ENCODE measurements at regions not wholly inside any gene's neighbourhood (a gene's known extent, or its start where the extent isn't known, plus 50 kb on each side); places are given as distances from the start of the nearest gene placed in this dataset.

DNA sequence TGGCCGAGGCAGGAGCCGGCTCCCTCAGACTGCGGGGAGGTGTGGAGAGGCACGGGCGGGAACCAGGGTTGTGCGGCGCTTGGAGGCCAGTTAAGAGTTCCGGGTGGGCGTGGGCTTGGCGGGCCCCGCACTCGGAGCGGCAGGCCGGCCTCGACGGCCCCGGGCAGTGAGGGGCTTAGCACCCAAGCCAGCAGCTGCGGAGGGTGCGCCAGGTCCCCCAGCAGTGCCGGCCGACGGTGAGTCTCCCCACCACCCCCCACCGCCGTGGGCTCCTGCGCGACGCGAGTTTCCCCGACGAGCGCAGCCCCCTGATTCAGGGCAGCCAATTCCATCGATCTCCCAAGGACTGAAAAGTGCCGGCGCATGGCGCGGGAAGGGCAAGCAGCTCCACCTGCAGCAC lies 605.4 kb upstream of the SLC35B3 start:
- no peak overlapping the region for H3K4ac ChIP-seq (ENCODE audit: low read depth, low read length)
- H3K79me1 ChIP-seq (ENCODE audit: low read length), result no peaks in the 10 kb centered on the region
- H3K18ac ChIP-seq (ENCODE audit: low read length), result no peak overlapping the region
- H3K4me1 ChIP-seq (ENCODE audit: control insufficient read depth in 1 of 2, insufficient read depth in 2 of 2, low read length in 2 of 2), result no peaks in the 10 kb centered on the region
- no peak overlapping the region for H4K12ac ChIP-seq (ENCODE audit: low read depth, low read length)
- H2BK12ac ChIP-seq (ENCODE audit: low read length), result no peak overlapping the region
- no peaks in the 10 kb centered on the region for H3K79me2 ChIP-seq (ENCODE audit: control insufficient read depth, insufficient read depth, low read length, poor library complexity)
- no peak overlapping the region for H3K9ac ChIP-seq (ENCODE audit: low read length)
- no peak overlapping the region for H3K4me2 ChIP-seq (ENCODE audit: low read length)
- no CpG with 5 or more reads among the region's 36 CpGs for WGBS (ENCODE audit: extremely low coverage, insufficient coverage, insufficient read length)
- H3K9me3 ChIP-seq (ENCODE audit: insufficient read depth, low read depth, low read length), result peaks cover 3% of the 10 kb centered on the region
- H3K4me3 ChIP-seq (ENCODE audit: low read depth, low read length), result no peak overlapping the region
- no peak overlapping the region for H2AFZ ChIP-seq (ENCODE audit: insufficient read depth, low read length, poor library complexity)
- no peak overlapping the region for H4K8ac ChIP-seq (ENCODE audit: low read depth, low read length)
- no peak overlapping the region for H2BK5ac ChIP-seq (ENCODE audit: low read depth, low read length, poor library complexity)
- H3K27me3 ChIP-seq (ENCODE audit: insufficient read depth, low read length), result no peaks in the 10 kb centered on the region
- no peak for DNase-seq
- no peak overlapping the region for H4K91ac ChIP-seq (ENCODE audit: low read depth, low read length)
- no peak overlapping the region for H3K23ac ChIP-seq (ENCODE audit: low read length)
- H3K14ac ChIP-seq (ENCODE audit: low read length), result no peak overlapping the region
- no peak overlapping the region for H2BK120ac ChIP-seq (ENCODE audit: insufficient read depth, low read length, poor library complexity)
- H2AK5ac ChIP-seq (ENCODE audit: low read length), result no peak overlapping the region
- no peak overlapping the region for H3K27ac ChIP-seq (ENCODE audit: low read depth, low read length)
- no peaks in the 10 kb centered on the region for H3K36me3 ChIP-seq (ENCODE audit: control insufficient read depth in 1 of 2, insufficient read depth in 2 of 2, low read length in 2 of 2)

DNA sequence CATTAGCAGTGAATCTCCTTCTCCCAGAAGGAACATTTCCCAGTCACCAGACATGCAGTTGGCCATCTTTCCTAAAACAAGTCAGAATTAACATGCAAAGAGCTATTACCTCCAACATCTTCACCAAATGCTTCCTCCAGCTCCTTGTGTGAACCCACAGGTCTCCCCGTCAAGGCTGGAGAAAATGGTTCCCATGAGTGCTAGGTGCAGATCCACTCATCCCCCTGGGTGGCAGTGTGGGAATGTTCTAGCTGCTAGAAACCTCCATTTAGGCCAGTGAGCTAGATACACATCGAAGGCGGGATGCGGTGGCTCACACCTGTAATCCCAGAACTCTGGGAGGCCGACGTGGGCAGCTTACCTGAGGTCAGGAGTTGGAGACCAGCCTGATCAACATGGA lies 603.9 kb upstream of the SLC35B3 start:
- Histone ChIP-seq H4K12ac (ENCODE audit: low read depth, low read length) (no peak overlapping the region), H3K4ac (ENCODE audit: low read depth, low read length) (no peak overlapping the region), H3K9me3 (ENCODE audit: insufficient read depth, low read depth, low read length) (peaks cover 3% of the 10 kb centered on the region), H2BK120ac (ENCODE audit: insufficient read depth, low read length, poor library complexity) (no peak overlapping the region), H3K27me3 (ENCODE audit: insufficient read depth, low read length) (no peaks in the 10 kb centered on the region), H3K36me3 (ENCODE audit: control insufficient read depth in 1 of 2, insufficient read depth in 2 of 2, low read length in 2 of 2) (no peaks in the 10 kb centered on the region), H3K9ac (ENCODE audit: low read length) (no peak overlapping the region), H3K4me1 (ENCODE audit: control insufficient read depth in 1 of 2, insufficient read depth in 2 of 2, low read length in 2 of 2) (no peaks in the 10 kb centered on the region), H3K4me3 (ENCODE audit: low read depth, low read length) (no peak overlapping the region), H3K4me2 (ENCODE audit: low read length) (no peak overlapping the region), H2AK5ac (ENCODE audit: low read length) (no peak overlapping the region), H4K91ac (ENCODE audit: low read depth, low read length) (no peak overlapping the region), H3K23ac (ENCODE audit: low read length) (no peak overlapping the region), H3K79me1 (ENCODE audit: low read length) (no peaks in the 10 kb centered on the region), H3K79me2 (ENCODE audit: control insufficient read depth, insufficient read depth, low read length, poor library complexity) (no peaks in the 10 kb centered on the region), H3K14ac (ENCODE audit: low read length) (no peak overlapping the region), H3K18ac (ENCODE audit: low read length) (no peak overlapping the region), H2AFZ (ENCODE audit: insufficient read depth, low read length, poor library complexity) (no peak overlapping the region), H3K27ac (ENCODE audit: low read depth, low read length) (no peak overlapping the region), H2BK12ac (ENCODE audit: low read length) (no peak overlapping the region), H2BK5ac (ENCODE audit: low read depth, low read length, poor library complexity) (no peak overlapping the region), H4K8ac (ENCODE audit: low read depth, low read length) (no peak overlapping the region)
- peak in 1 of 2 donors; percentile 15 for DNase-seq
- no CpG with 5 or more reads among the region's 6 CpGs for WGBS (ENCODE audit: extremely low coverage, insufficient coverage, insufficient read length)

DNA sequence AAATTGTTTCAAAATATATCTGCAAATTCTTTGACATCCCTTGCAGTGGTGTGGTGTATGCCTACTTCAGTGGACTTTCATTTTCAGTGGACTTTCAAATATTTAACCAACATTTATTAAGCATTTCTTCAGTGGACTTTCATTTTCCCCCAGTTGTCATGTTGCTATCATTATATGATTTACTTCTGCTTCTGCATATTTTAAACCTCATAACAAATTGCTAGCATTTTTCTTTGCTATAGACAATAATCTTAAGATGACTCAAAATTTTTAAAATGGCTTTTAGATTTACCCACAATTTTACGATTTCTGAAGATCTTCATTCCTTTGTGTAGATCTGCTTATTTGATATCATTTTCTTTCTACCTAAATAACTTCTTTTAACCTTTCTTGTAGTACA lies 592.7 kb upstream of the SLC35B3 start:
- no peak overlapping the region for H2AFZ ChIP-seq (ENCODE audit: insufficient read depth, low read length, poor library complexity)
- DNase-seq, result peak in 1 of 2 donors; percentile 80
- H3K4ac ChIP-seq (ENCODE audit: low read depth, low read length), result no peak overlapping the region
- no peak overlapping the region for H2BK12ac ChIP-seq (ENCODE audit: low read length)
- H4K91ac ChIP-seq (ENCODE audit: low read depth, low read length), result no peak overlapping the region
- no peak overlapping the region for H3K4me3 ChIP-seq (ENCODE audit: low read depth, low read length)
- no peak overlapping the region for H4K12ac ChIP-seq (ENCODE audit: low read depth, low read length)
- H3K4me2 ChIP-seq (ENCODE audit: low read length), result no peak overlapping the region
- no peak overlapping the region for H3K23ac ChIP-seq (ENCODE audit: low read length)
- no peak overlapping the region for H2BK5ac ChIP-seq (ENCODE audit: low read depth, low read length, poor library complexity)
- no peak overlapping the region for H4K8ac ChIP-seq (ENCODE audit: low read depth, low read length)
- no peak overlapping the region for H2AK5ac ChIP-seq (ENCODE audit: low read length)
- no peaks in the 10 kb centered on the region for H3K79me1 ChIP-seq (ENCODE audit: low read length)
- no peaks in the 10 kb centered on the region for H3K27me3 ChIP-seq (ENCODE audit: insufficient read depth, low read length)
- WGBS (ENCODE audit: extremely low coverage, insufficient coverage, insufficient read length), result no CpG with 5 or more reads among the region's 1 CpG
- H3K9ac ChIP-seq (ENCODE audit: low read length), result no peak overlapping the region
- H2BK120ac ChIP-seq (ENCODE audit: insufficient read depth, low read length, poor library complexity), result no peak overlapping the region
- no peaks in the 10 kb centered on the region for H3K4me1 ChIP-seq (ENCODE audit: control insufficient read depth in 1 of 2, insufficient read depth in 2 of 2, low read length in 2 of 2)
- no peaks in the 10 kb centered on the region for H3K79me2 ChIP-seq (ENCODE audit: control insufficient read depth, insufficient read depth, low read length, poor library complexity)
- H3K18ac ChIP-seq (ENCODE audit: low read length), result no peak overlapping the region
- no peaks in the 10 kb centered on the region for H3K9me3 ChIP-seq (ENCODE audit: insufficient read depth, low read depth, low read length)
- no peaks in the 10 kb centered on the region for H3K36me3 ChIP-seq (ENCODE audit: control insufficient read depth in 1 of 2, insufficient read depth in 2 of 2, low read length in 2 of 2)
- H3K27ac ChIP-seq (ENCODE audit: low read depth, low read length), result no peak overlapping the region
- H3K14ac ChIP-seq (ENCODE audit: low read length), result no peak overlapping the region

DNA sequence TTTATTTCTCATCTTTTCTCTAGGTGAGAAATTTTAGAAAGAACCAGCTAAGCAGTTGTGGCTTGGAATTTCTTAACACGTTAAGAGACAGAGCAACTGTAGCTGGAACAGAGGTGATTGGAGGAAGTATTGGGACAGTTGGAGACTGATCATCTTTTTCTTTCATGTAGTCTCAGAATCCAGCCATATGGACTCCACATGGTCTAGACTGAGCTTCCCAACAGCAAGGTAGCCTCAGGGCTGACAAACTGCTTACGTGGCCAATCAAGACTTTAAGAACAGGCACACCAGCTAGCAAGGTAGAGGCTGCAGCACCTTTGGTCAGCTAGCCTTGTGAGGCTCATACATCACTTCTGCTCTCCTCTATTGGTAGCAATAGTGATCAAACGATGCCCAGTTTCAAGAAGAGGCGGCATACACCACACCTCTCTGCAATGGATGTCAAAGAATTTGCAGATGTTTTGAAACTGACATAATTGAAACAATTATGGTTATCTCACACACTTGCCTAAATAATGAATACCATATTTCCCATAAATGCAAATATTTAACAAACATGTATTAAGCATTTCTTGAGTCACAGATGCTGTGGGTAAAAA lies 590.5 kb upstream of the SLC35B3 start:
- H3K27ac ChIP-seq (ENCODE audit: low read depth, low read length), result no peak overlapping the region
- no peak overlapping the region for H2AK5ac ChIP-seq (ENCODE audit: low read length)
- H2BK12ac ChIP-seq (ENCODE audit: low read length), result no peak overlapping the region
- WGBS (ENCODE audit: extremely low coverage, insufficient coverage, insufficient read length), result no CpG with 5 or more reads among the region's 4 CpGs
- no peak overlapping the region for H4K12ac ChIP-seq (ENCODE audit: low read depth, low read length)
- no peaks in the 10 kb centered on the region for H3K79me1 ChIP-seq (ENCODE audit: low read length)
- H2AFZ ChIP-seq (ENCODE audit: insufficient read depth, low read length, poor library complexity), result no peak overlapping the region
- H4K8ac ChIP-seq (ENCODE audit: low read depth, low read length), result no peak overlapping the region
- H3K14ac ChIP-seq (ENCODE audit: low read length), result no peak overlapping the region
- H2BK5ac ChIP-seq (ENCODE audit: low read depth, low read length, poor library complexity), result no peak overlapping the region
- H3K79me2 ChIP-seq (ENCODE audit: control insufficient read depth, insufficient read depth, low read length, poor library complexity), result no peaks in the 10 kb centered on the region
- no peaks in the 10 kb centered on the region for H3K27me3 ChIP-seq (ENCODE audit: insufficient read depth, low read length)
- no peaks in the 10 kb centered on the region for H3K4me1 ChIP-seq (ENCODE audit: control insufficient read depth in 1 of 2, insufficient read depth in 2 of 2, low read length in 2 of 2)
- H3K9me3 ChIP-seq (ENCODE audit: insufficient read depth, low read depth, low read length), result no peaks in the 10 kb centered on the region
- no peak overlapping the region for H4K91ac ChIP-seq (ENCODE audit: low read depth, low read length)
- no peak overlapping the region for H2BK120ac ChIP-seq (ENCODE audit: insufficient read depth, low read length, poor library complexity)
- no peak overlapping the region for H3K9ac ChIP-seq (ENCODE audit: low read length)
- H3K4me3 ChIP-seq (ENCODE audit: low read depth, low read length), result no peak overlapping the region
- no peak overlapping the region for H3K4ac ChIP-seq (ENCODE audit: low read depth, low read length)
- no peaks in the 10 kb centered on the region for H3K36me3 ChIP-seq (ENCODE audit: control insufficient read depth in 1 of 2, insufficient read depth in 2 of 2, low read length in 2 of 2)
- peak; percentile 6 to 54 for DNase-seq
- H3K4me2 ChIP-seq (ENCODE audit: low read length), result no peak overlapping the region
- H3K23ac ChIP-seq (ENCODE audit: low read length), result no peak overlapping the region
- H3K18ac ChIP-seq (ENCODE audit: low read length), result no peak overlapping the region
